ENCODE measurements at regions not wholly inside any gene's neighbourhood (a gene's known extent, or its start where the extent isn't known, plus 50 kb on each side); places are given as distances from the start of the nearest gene placed in this dataset.

- H3K27me3 Mint-ChIP-seq (ENCODE audit: insufficient read depth, unreplicated experiment) = no peaks in the 10 kb centered on the region
- no peak for DNase-seq (ENCODE audit: unreplicated experiment)
- intact Hi-C loops (cut with micrococcal nuclease) = no loop called here
- H3K4me3 Mint-ChIP-seq (ENCODE audit: unreplicated experiment) = no peak overlapping the region
- BruUV-seq (replicated peaks) = no TSS peak
- CTCF ChIA-PET = no interaction called here
- H3K27ac Mint-ChIP-seq (ENCODE audit: low read depth, unreplicated experiment) = no peak overlapping the region
- no peaks in the 10 kb centered on the region for H3K36me3 Mint-ChIP-seq (ENCODE audit: insufficient read depth, unreplicated experiment)
- TF ChIP-seq CTCF (IDR thresholded peaks at IDR 0.05; ENCODE audit: unreplicated experiment) = no peak
- no peaks in the 10 kb centered on the region for H3K4me1 Mint-ChIP-seq (ENCODE audit: insufficient read depth, unreplicated experiment)
- H3K9me3 Mint-ChIP-seq (ENCODE audit: unreplicated experiment) = no peaks in the 10 kb centered on the region
- POLR2A ChIA-PET = no interaction called here
Observed at GRCh38 chr1:38612951-38613350, 246.6 kb downstream of the RRAGC start.

DNA sequence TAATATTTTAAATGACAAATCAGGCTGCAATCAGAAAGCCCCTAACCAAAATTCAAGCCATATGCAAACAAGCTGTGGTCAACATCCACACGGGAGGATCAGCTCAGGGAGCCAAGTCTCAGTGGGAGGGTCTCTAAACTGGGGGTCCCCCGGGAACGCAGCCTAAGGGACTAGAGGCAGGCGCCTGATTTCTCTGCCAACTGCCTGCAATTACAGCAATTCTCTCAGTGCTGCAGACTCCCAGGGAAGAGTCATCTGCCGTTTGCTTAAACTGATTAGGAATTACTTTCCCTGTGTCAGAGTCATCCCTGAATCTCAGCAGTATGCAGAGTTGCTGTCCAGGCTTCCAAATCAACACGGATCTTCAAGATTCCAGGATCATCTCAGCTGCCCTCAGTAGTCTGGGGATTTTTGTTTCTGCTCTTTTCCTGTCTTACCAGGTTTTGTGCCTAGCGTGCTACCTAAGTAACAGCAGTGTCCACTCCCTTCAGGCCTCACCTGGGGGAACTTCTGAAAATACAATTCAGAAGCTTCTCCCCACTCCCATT lies 247.8 kb downstream of the RRAGC start:
- CTCF ChIA-PET = no interaction called here
- H3K4me3 Mint-ChIP-seq (ENCODE audit: unreplicated experiment) = no peak overlapping the region
- no peak for DNase-seq (ENCODE audit: unreplicated experiment)
- intact Hi-C loops (cut with micrococcal nuclease) = no loop called here
- no peaks in the 10 kb centered on the region for H3K9me3 Mint-ChIP-seq (ENCODE audit: unreplicated experiment)
- TF ChIP-seq CTCF (IDR thresholded peaks at IDR 0.05; ENCODE audit: unreplicated experiment) = no peak
- no TSS peak for BruUV-seq (replicated peaks)
- POLR2A ChIA-PET = no interaction called here
- no peak overlapping the region for H3K27ac Mint-ChIP-seq (ENCODE audit: low read depth, unreplicated experiment)
- H3K27me3 Mint-ChIP-seq (ENCODE audit: insufficient read depth, unreplicated experiment) = no peaks in the 10 kb centered on the region
- H3K36me3 Mint-ChIP-seq (ENCODE audit: insufficient read depth, unreplicated experiment) = no peaks in the 10 kb centered on the region
- no peaks in the 10 kb centered on the region for H3K4me1 Mint-ChIP-seq (ENCODE audit: insufficient read depth, unreplicated experiment)

GRCh38 chr1:38609166-38610025 lies 250.2 kb downstream of the RRAGC start:
- CTCF ChIA-PET = interaction anchor here (0.6 kb wide), 1 partner anchor 1788 kb away, joined by 3 read pairs; no protein-coding TSS in a partner anchor
- Mint-ChIP-seq H3K9me3 (ENCODE audit: unreplicated experiment) (no peaks in the 10 kb centered on the region), H3K36me3 (ENCODE audit: insufficient read depth, unreplicated experiment) (no peaks in the 10 kb centered on the region), H3K27ac (ENCODE audit: low read depth, unreplicated experiment) (no peak overlapping the region), H3K4me1 (ENCODE audit: insufficient read depth, unreplicated experiment) (no peaks in the 10 kb centered on the region), H3K4me3 (ENCODE audit: unreplicated experiment) (no peak overlapping the region), H3K27me3 (ENCODE audit: insufficient read depth, unreplicated experiment) (no peaks in the 10 kb centered on the region)
- no peak for DNase-seq (ENCODE audit: unreplicated experiment)
- TF ChIP-seq CTCF (IDR thresholded peaks at IDR 0.05; ENCODE audit: unreplicated experiment) = no peak
- POLR2A ChIA-PET = no interaction called here
- intact Hi-C loops (cut with micrococcal nuclease) = no loop called here
- no TSS peak for BruUV-seq (replicated peaks)

GRCh38 chr1:38608202-38608864 lies 251.2 kb downstream of the RRAGC start:
- ChIA-PET POLR2A (no interaction called here), CTCF (interaction anchor here (0.6 kb wide), 1 partner anchor 416 kb away, joined by 4 read pairs; no protein-coding TSS in a partner anchor)
- intact Hi-C loops (cut with micrococcal nuclease) = no loop called here
- H3K27ac Mint-ChIP-seq (ENCODE audit: low read depth, unreplicated experiment) = no peak overlapping the region
- no peak overlapping the region for H3K4me3 Mint-ChIP-seq (ENCODE audit: unreplicated experiment)
- H3K36me3 Mint-ChIP-seq (ENCODE audit: insufficient read depth, unreplicated experiment) = no peaks in the 10 kb centered on the region
- TF ChIP-seq CTCF (IDR thresholded peaks at IDR 0.05; ENCODE audit: unreplicated experiment) = peak; percentile 10
- no peaks in the 10 kb centered on the region for H3K9me3 Mint-ChIP-seq (ENCODE audit: unreplicated experiment)
- no peaks in the 10 kb centered on the region for H3K4me1 Mint-ChIP-seq (ENCODE audit: insufficient read depth, unreplicated experiment)
- DNase-seq (ENCODE audit: unreplicated experiment) = peak; percentile 17
- no TSS peak for BruUV-seq (replicated peaks)
- H3K27me3 Mint-ChIP-seq (ENCODE audit: insufficient read depth, unreplicated experiment) = no peaks in the 10 kb centered on the region
